H1 (cell line): ENCODE measurements at regions not wholly inside any gene's neighbourhood (a gene's known extent, or its start where the extent isn't known, plus 50 kb on each side); places are given as distances from the start of the nearest gene placed in this dataset.

Experiments
- BRCA1 ChIP-seq: IDR thresholded peaks from 2 replicates; pipeline ENCODE4 v1.6.1; 2012; ENCODE audit warnings: low read depth, low read length, improper control_type of control experiment
- EZH2 ChIP-seq: fragments of 200-600 bp; sonication (generic); IDR thresholded peaks from 2 replicates; pipeline ENCODE4 v1.7.1; 2012; ENCODE audit warnings: low read depth, mild to moderate bottlenecking, moderate library complexity, low read length, inconsistent platforms; ENCODE audit not compliant: severe bottlenecking
- MAFK ChIP-seq: IDR thresholded peaks from 2 replicates; pipeline ENCODE4 v1.6.1; 2012; ENCODE audit warnings: low read depth, mild to moderate bottlenecking, improper control_type of control experiment, low read length
- NRF1 ChIP-seq: IDR thresholded peaks from 2 replicates; pipeline ENCODE4 v1.6.1; 2011; ENCODE audit warnings: mild to moderate bottlenecking, low read depth, low read length, improper control_type of control experiment
- POLR2A ChIP-seq, 2 experiments: IDR thresholded peaks; 1 replicate in 1 of 2; 2 replicates in 1 of 2; pipeline ENCODE4 v1.6.1; 2011; ENCODE audit warnings: low read depth in 2 of 2, low read length in 2 of 2, mild to moderate bottlenecking in 2 of 2; ENCODE audit errors: control extremely low read depth in 1 of 2
- POLR2AphosphoS5 ChIP-seq: IDR thresholded peaks from 2 replicates; pipeline ENCODE4 v1.6.1; 2011; ENCODE audit warnings: low read depth, low read length
- TAF7 ChIP-seq: optimal IDR thresholded peaks from 2 replicates; pipeline ENCODE3; 2011; ENCODE audit warnings: low read depth, mild to moderate bottlenecking, inconsistent platforms, low read length, moderate library complexity, borderline replicate concordance
- TCF12 ChIP-seq: IDR thresholded peaks from 2 replicates; pipeline ENCODE4 v1.6.1; 2011; ENCODE audit warnings: low read depth, mild to moderate bottlenecking, low read length
- YY1 ChIP-seq: IDR thresholded peaks from 2 replicates; pipeline ENCODE4 v1.6.1; 2011; ENCODE audit warnings: low read depth, mild to moderate bottlenecking, low read length
- TF ChIP-seq, protein P1 (sequence below), 3 experiments: IDR thresholded peaks; 1 replicate in 2 of 3; 2 replicates in 1 of 3; pipeline versions ENCODE4 v1.5.1 to v1.6.1; 2011; ENCODE audit warnings: low read length in 3 of 3, mild to moderate bottlenecking in 3 of 3, inconsistent platforms in 2 of 3, low read depth in 1 of 3, moderate library complexity in 1 of 3; ENCODE audit not compliant: insufficient read depth in 1 of 3; ENCODE audit errors: control extremely low read depth in 1 of 3
- TF ChIP-seq, protein P2 (sequence below): IDR thresholded peaks from 2 replicates; pipeline ENCODE4 v1.6.1; 2012; ENCODE audit warnings: inconsistent platforms
- TF ChIP-seq, protein P3 (sequence below): IDR thresholded peaks from 2 replicates; pipeline ENCODE4 v1.6.1; 2011; ENCODE audit warnings: low read depth, mild to moderate bottlenecking, low read length; ENCODE audit not compliant: insufficient read depth
- TF ChIP-seq, protein P4 (sequence below): IDR thresholded peaks from 2 replicates; pipeline ENCODE4 v1.6.1; 2012; ENCODE audit warnings: inconsistent platforms

DNA sequence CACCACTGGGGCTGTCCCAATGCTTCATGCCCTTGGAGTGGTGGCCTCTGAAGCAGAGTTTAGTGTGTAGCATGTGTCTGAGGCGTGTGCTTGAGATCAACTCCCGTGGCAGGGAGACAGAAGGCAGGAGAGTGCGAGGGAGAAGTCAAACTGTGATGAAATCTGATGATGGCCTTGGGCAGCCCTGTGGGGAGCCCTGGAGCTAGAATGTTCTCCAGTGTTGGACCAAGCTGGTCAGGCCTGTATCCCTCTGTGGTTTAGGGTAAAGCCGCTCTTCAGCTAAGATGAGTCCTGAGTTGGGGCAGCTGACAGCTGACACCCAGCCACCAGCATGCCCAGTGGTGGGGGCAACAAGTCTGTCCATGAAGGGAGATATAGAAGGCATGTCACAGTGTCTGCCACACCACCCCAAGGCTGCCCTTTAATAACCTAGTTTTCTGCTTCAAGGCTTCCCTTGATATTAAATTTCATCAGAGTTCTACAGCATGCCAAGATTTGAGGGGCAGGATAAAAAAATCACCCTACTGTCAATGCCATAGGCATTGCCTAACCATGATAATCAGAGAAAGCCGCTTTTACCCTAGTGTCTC, 170.5 kb upstream of the SVIL start:
- TF ChIP-seq, protein P1, sequence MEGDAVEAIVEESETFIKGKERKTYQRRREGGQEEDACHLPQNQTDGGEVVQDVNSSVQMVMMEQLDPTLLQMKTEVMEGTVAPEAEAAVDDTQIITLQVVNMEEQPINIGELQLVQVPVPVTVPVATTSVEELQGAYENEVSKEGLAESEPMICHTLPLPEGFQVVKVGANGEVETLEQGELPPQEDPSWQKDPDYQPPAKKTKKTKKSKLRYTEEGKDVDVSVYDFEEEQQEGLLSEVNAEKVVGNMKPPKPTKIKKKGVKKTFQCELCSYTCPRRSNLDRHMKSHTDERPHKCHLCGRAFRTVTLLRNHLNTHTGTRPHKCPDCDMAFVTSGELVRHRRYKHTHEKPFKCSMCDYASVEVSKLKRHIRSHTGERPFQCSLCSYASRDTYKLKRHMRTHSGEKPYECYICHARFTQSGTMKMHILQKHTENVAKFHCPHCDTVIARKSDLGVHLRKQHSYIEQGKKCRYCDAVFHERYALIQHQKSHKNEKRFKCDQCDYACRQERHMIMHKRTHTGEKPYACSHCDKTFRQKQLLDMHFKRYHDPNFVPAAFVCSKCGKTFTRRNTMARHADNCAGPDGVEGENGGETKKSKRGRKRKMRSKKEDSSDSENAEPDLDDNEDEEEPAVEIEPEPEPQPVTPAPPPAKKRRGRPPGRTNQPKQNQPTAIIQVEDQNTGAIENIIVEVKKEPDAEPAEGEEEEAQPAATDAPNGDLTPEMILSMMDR (IDR thresholded peaks at IDR 0.05; ENCODE audit: control extremely low read depth in 1 of 3, insufficient read depth in 1 of 3, low read depth in 1 of 3, low read length in 3 of 3) = no peak
- TF ChIP-seq, protein P2, sequence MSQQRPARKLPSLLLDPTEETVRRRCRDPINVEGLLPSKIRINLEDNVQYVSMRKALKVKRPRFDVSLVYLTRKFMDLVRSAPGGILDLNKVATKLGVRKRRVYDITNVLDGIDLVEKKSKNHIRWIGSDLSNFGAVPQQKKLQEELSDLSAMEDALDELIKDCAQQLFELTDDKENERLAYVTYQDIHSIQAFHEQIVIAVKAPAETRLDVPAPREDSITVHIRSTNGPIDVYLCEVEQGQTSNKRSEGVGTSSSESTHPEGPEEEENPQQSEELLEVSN = no peak
- TF ChIP-seq MAFK = no peak
- TF ChIP-seq POLR2A (IDR thresholded peaks at IDR 0.05; ENCODE audit: control extremely low read depth in 1 of 2, low read depth in 2 of 2, low read length in 2 of 2) = no peak
- TF ChIP-seq NRF1 = no peak
- TF ChIP-seq, protein P3, sequence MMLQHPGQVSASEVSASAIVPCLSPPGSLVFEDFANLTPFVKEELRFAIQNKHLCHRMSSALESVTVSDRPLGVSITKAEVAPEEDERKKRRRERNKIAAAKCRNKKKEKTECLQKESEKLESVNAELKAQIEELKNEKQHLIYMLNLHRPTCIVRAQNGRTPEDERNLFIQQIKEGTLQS = no peak
- no peak for TF ChIP-seq EZH2
- no peak for TF ChIP-seq POLR2AphosphoS5
- TF ChIP-seq, protein P4, sequence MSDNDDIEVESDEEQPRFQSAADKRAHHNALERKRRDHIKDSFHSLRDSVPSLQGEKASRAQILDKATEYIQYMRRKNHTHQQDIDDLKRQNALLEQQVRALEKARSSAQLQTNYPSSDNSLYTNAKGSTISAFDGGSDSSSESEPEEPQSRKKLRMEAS = no peak
- TF ChIP-seq TAF7 = no peak
- TF ChIP-seq BRCA1 = no peak
- TF ChIP-seq TCF12 = no peak
- no peak for TF ChIP-seq YY1
